HCT116 (cell line): ENCODE measurements at regions not wholly inside any gene's neighbourhood (a gene's known extent, or its start where the extent isn't known, plus 50 kb on each side); places are given as distances from the start of the nearest gene placed in this dataset.

Experiments used
- ATAC-seq: fragments of 200-7000 bp; cut with Tn5 transposase; 2 replicates; pipeline ENCODE4 v1.9.1; 2020; ENCODE audit warnings: mild to moderate bottlenecking, moderate library complexity
- BruUV-seq: library from RNA; stranded (reverse); fragments of 400-500 nt; replicated peaks from 2 replicates; lab custom pipeline; 2021; lab: Mats Ljungman, UMichigan
- CTCF ChIA-PET: fragments of 300-600 bp; sonication (Branson Sonifier 250); formaldehyde crosslinking; loops from one replicate; lab custom pipeline; 2021; ENCODE audit warnings: antibody characterized with exemption; lab: Charles Lee
- POLR2A ChIA-PET: fragments of 300-600, 350-600 bp; sonication (Branson Sonifier 250); formaldehyde crosslinking; loops from one replicate; lab custom pipeline; 2021; ENCODE audit warnings: antibody characterized with exemption; lab: Charles Lee
- RAD21 ChIA-PET, 2 experiments: fragments of 300-600 bp; sonication (Branson Sonifier 250); formaldehyde crosslinking; loops; one replicate each; lab custom pipeline; 2023; ENCODE audit warnings: low total read pairs in 2 of 2; ENCODE audit not compliant: uncharacterized antibody in 2 of 2, unreplicated experiment in 2 of 2, low non-redundant PET in 1 of 2; lab: Charles Lee
- DNase-seq: peaks from one replicate; pipeline ENCODE4 v3.0.0-alpha.2; 2010; ENCODE audit warnings: low read depth, low spot score
- H2AFZ ChIP-seq: fragments of 200-600 bp; shearing (Covaris generic), sonication (generic); 2 replicates; pipeline ENCODE4 v1.6.1; 2017; ENCODE audit warnings: low read depth, mixed run types, mixed read lengths, antibody characterized with exemption, low read length; ENCODE audit not compliant: poor library complexity, severe bottlenecking
- H3K27ac ChIP-seq: 2 replicates; pipeline ENCODE4 v1.5.1; 2012; ENCODE audit warnings: low read depth, low read length
- H3K27me3 ChIP-seq: fragments of 200-600 bp; sonication (generic); 2 replicates; pipeline ENCODE4 v1.6.1; 2016; ENCODE audit warnings: mixed run types, low read length, mixed read lengths; ENCODE audit not compliant: insufficient read depth
- H3K36me3 ChIP-seq, 2 experiments: fragments of 200-500 bp in 1 of 2; fragments of 200-600 bp in 1 of 2; sonication (Bioruptor generic) in 1 of 2; sonication (generic) in 1 of 2; 2 replicates each; pipeline versions ENCODE4 v1.5.1 to v1.6.1; 2014 to 2016; ENCODE audit warnings: low read length in 2 of 2, inconsistent platforms in 1 of 2, mixed read lengths in 1 of 2, mixed run types in 1 of 2; ENCODE audit not compliant: insufficient read depth in 2 of 2, control insufficient read depth in 1 of 2
- H3K4me1 ChIP-seq, 2 experiments: fragments of 200-600 bp in 1 of 2; sonication (generic) in 1 of 2; 2 replicates each; pipeline versions ENCODE4 v1.5.1 to v1.6.1; 2012 to 2017; ENCODE audit warnings: low read length in 2 of 2, inconsistent platforms in 1 of 2, mild to moderate bottlenecking in 1 of 2, mixed read lengths in 1 of 2, mixed run types in 1 of 2, moderate library complexity in 1 of 2; ENCODE audit not compliant: insufficient read depth in 2 of 2, control insufficient read depth in 1 of 2
- H3K4me2 ChIP-seq: fragments of 200-600 bp; sonication (generic); 2 replicates; pipeline ENCODE4 v1.6.1; 2017; ENCODE audit warnings: mixed run types, low read length, mixed read lengths
- H3K4me3 ChIP-seq, 2 experiments: fragments of 200-600 bp in 1 of 2; sonication (generic) in 1 of 2; replicated peaks in 1 of 2; 2 replicates each; pipeline ENCODE4 v1.5.1; 2011 to 2016; ENCODE audit warnings: low read length in 2 of 2, control low read depth in 1 of 2, low read depth in 1 of 2, mild to moderate bottlenecking in 1 of 2, mixed read lengths in 1 of 2, mixed run types in 1 of 2
- H3K79me2 ChIP-seq: fragments of 200-600 bp; sonication (generic); 2 replicates; pipeline ENCODE4 v1.6.1; 2017; ENCODE audit warnings: mild to moderate bottlenecking, mixed run types, low read length, moderate library complexity, mixed read lengths; ENCODE audit not compliant: insufficient read depth
- H3K9ac ChIP-seq: fragments of 200-600 bp; sonication (generic); 2 replicates; pipeline ENCODE4 v1.6.1; 2016; ENCODE audit warnings: low read length, mixed read lengths
- H3K9me2 ChIP-seq: fragments of 200-600 bp; sonication (generic), shearing (Covaris generic); 2 replicates; pipeline ENCODE4 v1.6.1; 2017; ENCODE audit warnings: mixed run types, mild to moderate bottlenecking, moderate library complexity; ENCODE audit not compliant: insufficient read depth
- H3K9me3 ChIP-seq, 2 experiments: fragments of 200-500 bp in 1 of 2; fragments of 200-600 bp in 1 of 2; sonication (Bioruptor generic) in 1 of 2; sonication (generic) in 1 of 2; 2 replicates each; pipeline ENCODE4 v1.6.1; 2014 to 2017; ENCODE audit warnings: low read length in 2 of 2, mixed read lengths in 2 of 2, inconsistent platforms in 1 of 2, low read depth in 1 of 2, mild to moderate bottlenecking in 1 of 2, mixed run types in 1 of 2, moderate library complexity in 1 of 2; ENCODE audit not compliant: control insufficient read depth in 1 of 2, insufficient read depth in 1 of 2
- H4K20me1 ChIP-seq: fragments of 200-600 bp; sonication (generic), shearing (Covaris generic); 2 replicates; pipeline ENCODE4 v1.6.1; 2017; ENCODE audit warnings: mixed run types, mild to moderate bottlenecking, moderate library complexity; ENCODE audit not compliant: insufficient read depth
- ATF3 ChIP-seq: IDR thresholded peaks from 2 replicates; pipeline ENCODE4 v1.6.1; 2012
- CBX3 ChIP-seq: IDR thresholded peaks from 2 replicates; pipeline ENCODE4 v1.6.1; 2012; ENCODE audit warnings: low read depth
- JUND ChIP-seq: IDR thresholded peaks from 2 replicates; pipeline ENCODE4 v1.6.1; 2012
- POLR2AphosphoS5 ChIP-seq: IDR thresholded peaks from 2 replicates; pipeline ENCODE4 v1.6.1; 2011; ENCODE audit warnings: mild to moderate bottlenecking, low read depth, low read length, moderate library complexity
- RAD21 ChIP-seq: IDR thresholded peaks from 2 replicates; pipeline ENCODE4 v1.6.1; 2012; ENCODE audit warnings: low read depth, mild to moderate bottlenecking
- REST ChIP-seq: IDR thresholded peaks from 2 replicates; pipeline ENCODE4 v1.6.1; 2012; ENCODE audit warnings: low read depth
- YY1 ChIP-seq: IDR thresholded peaks from 2 replicates; pipeline ENCODE4 v1.6.1; 2011; ENCODE audit warnings: low read length, low read depth, moderate library complexity, mild to moderate bottlenecking; ENCODE audit not compliant: insufficient replicate concordance; ENCODE audit errors: extremely low read depth
- ZFX ChIP-seq: fragments of 450-650 bp; IDR thresholded peaks from 2 replicates; pipeline ENCODE4 v1.6.1; 2017
- intact Hi-C: fragments of 100-400 bp; cut with micrococcal nuclease; formaldehyde crosslinking; loops from 2 replicates; pipeline ENCODE4 v1.10.0; 2022

GRCh38 chr15:29936353-29937049 lies 114.2 kb upstream of the TJP1 start:
- POLR2A ChIA-PET = no interaction called here
- no peaks in the 10 kb centered on the region for H3K9me2 ChIP-seq
- BruUV-seq = no TSS peak
- H4K20me1 ChIP-seq = no peaks in the 10 kb centered on the region
- TF ChIP-seq JUND (no peak), ATF3 (no peak), RAD21 (no peak), CBX3 (no peak), REST (no peak), ZFX (no peak), YY1 (no peak), POLR2AphosphoS5 (no peak)
- intact Hi-C loops = loop anchor here (10.0 kb wide), 1 partner anchor 48 kb away; no protein-coding TSS in a partner anchor
- no peak overlapping the region for H3K27ac ChIP-seq
- no peak for DNase-seq
- CTCF ChIA-PET = interaction anchor here (1.9 to 6.1 kb wide), 2 partner anchors 11 to 189 kb away, joined by 5 to 37 read pairs; no protein-coding TSS in a partner anchor
- H3K79me2 ChIP-seq = no peaks in the 10 kb centered on the region
- H3K27me3 ChIP-seq = no peaks in the 10 kb centered on the region
- H2AFZ ChIP-seq = no peak overlapping the region
- ATAC-seq = no peak
- peaks cover 17 to 48% of the 10 kb centered on the region in 2 experiments; a peak in 3 of 4 replicates for H3K4me1 ChIP-seq
- H3K4me2 ChIP-seq = no peak overlapping the region
- H3K9me3 ChIP-seq = no peaks in the 10 kb centered on the region
- no peaks in the 10 kb centered on the region for H3K36me3 ChIP-seq
- H3K9ac ChIP-seq = no peak overlapping the region
- H3K4me3 ChIP-seq = no peak overlapping the region
- RAD21 ChIA-PET = no interaction called here
